Neural cell (in vitro differentiated cells): ENCODE measurements at regions not wholly inside any gene's neighbourhood (a gene's known extent, or its start where the extent isn't known, plus 50 kb on each side); places are given as distances from the start of the nearest gene placed in this dataset.

Experiments
- H2AFZ ChIP-seq: fragments of 200-600, 300-800 bp; sonication (generic), shearing (Covaris generic); 2 replicates; pipeline ENCODE4 v1.6.0; 2014; ENCODE audit warnings: low read depth, mild to moderate bottlenecking, antibody characterized with exemption, low read length, moderate library complexity
- H3F3A ChIP-seq: fragments of 200-600 bp; shearing (Covaris generic); 2 replicates; pipeline ENCODE4 v1.6.1; 2016; ENCODE audit warnings: mild to moderate bottlenecking, moderate library complexity, mixed read lengths, antibody characterized with exemption, low read length; ENCODE audit not compliant: insufficient read depth, poor library complexity, severe bottlenecking
- H3K27ac ChIP-seq: fragments of 200-600, 300-800 bp; sonication (generic), shearing (Covaris generic); 2 replicates; pipeline ENCODE4 v1.5.1; 2014; ENCODE audit warnings: mild to moderate bottlenecking, low read length, moderate library complexity
- H3K27me3 ChIP-seq: fragments of 300-800, 200-600 bp; sonication (generic), shearing (Covaris generic); 2 replicates; pipeline ENCODE4 v1.6.0; 2014; ENCODE audit warnings: mild to moderate bottlenecking, low read depth, low read length, moderate library complexity; ENCODE audit not compliant: insufficient read depth
- H3K36me3 ChIP-seq: fragments of 300-800, 200-600 bp; sonication (generic), shearing (Covaris generic); 2 replicates; pipeline ENCODE4 v1.5.1; 2014; ENCODE audit warnings: mild to moderate bottlenecking, antibody characterized with exemption, low read length, moderate library complexity; ENCODE audit not compliant: insufficient read depth
- H3K4me2 ChIP-seq: fragments of 300-800, 200-600 bp; sonication (generic), shearing (Covaris generic); 2 replicates; pipeline ENCODE4 v1.6.0; 2014; ENCODE audit warnings: mild to moderate bottlenecking, low read length
- H3K4me3 ChIP-seq: fragments of 300-800, 200-600 bp; sonication (generic), shearing (Covaris generic); 2 replicates; pipeline ENCODE4 v1.5.1; 2014; ENCODE audit warnings: mild to moderate bottlenecking, low read length, moderate library complexity
- H3K79me2 ChIP-seq: fragments of 200-600 bp; shearing (Covaris generic); replicated peaks from 2 replicates; pipeline ENCODE4 v1.6.0; 2014; ENCODE audit warnings: mild to moderate bottlenecking, low read length, moderate library complexity; ENCODE audit not compliant: insufficient read depth
- H3K9ac ChIP-seq: fragments of 300-800, 200-600 bp; sonication (generic), shearing (Covaris generic); 2 replicates; pipeline ENCODE4 v1.6.1; 2016; ENCODE audit warnings: mild to moderate bottlenecking, low read length, mixed read lengths
- H3K9me2 ChIP-seq: fragments of 200-600 bp; shearing (Covaris generic); 2 replicates; pipeline ENCODE4 v1.6.1; 2016; ENCODE audit warnings: mild to moderate bottlenecking, low read length, mixed read lengths; ENCODE audit not compliant: insufficient read depth
- H3K9me3 ChIP-seq: fragments of 200-600, 300-800 bp; sonication (generic), shearing (Covaris generic); 2 replicates; pipeline ENCODE4 v1.6.1; 2016; ENCODE audit warnings: mild to moderate bottlenecking, mixed run types, low read length, moderate library complexity, mixed read lengths
- H4K20me1 ChIP-seq: fragments of 200-600 bp; shearing (Covaris generic); 2 replicates; pipeline ENCODE4 v1.6.1; 2016; ENCODE audit warnings: mild to moderate bottlenecking, mixed run types; ENCODE audit not compliant: insufficient read depth
- EP300 ChIP-seq: fragments of 450-650 bp; conservative IDR thresholded peaks from 2 replicates; pipeline ENCODE4 v1.6.1; 2014; ENCODE audit warnings: antibody characterized with exemption, mild to moderate bottlenecking, moderate library complexity; ENCODE audit not compliant: poor library complexity, severe bottlenecking
- MXI1 ChIP-seq: fragments of 450-650 bp; conservative IDR thresholded peaks from 2 replicates; pipeline ENCODE4 v1.6.1; 2014; ENCODE audit warnings: antibody characterized with exemption, mild to moderate bottlenecking; ENCODE audit not compliant: poor library complexity, severe bottlenecking
- POLR2AphosphoS5 ChIP-seq: IDR thresholded peaks from 2 replicates; pipeline ENCODE4 v1.6.1; 2012
- RAD21 ChIP-seq: fragments of 450-650 bp; conservative IDR thresholded peaks from 2 replicates; pipeline ENCODE4 v1.6.1; 2014; ENCODE audit warnings: antibody characterized with exemption, mild to moderate bottlenecking, moderate library complexity
- SMC3 ChIP-seq: fragments of 450-650 bp; conservative IDR thresholded peaks from 2 replicates; pipeline ENCODE4 v1.6.1; 2014; ENCODE audit warnings: antibody characterized with exemption, mild to moderate bottlenecking, moderate library complexity; ENCODE audit not compliant: poor library complexity
- TAF1 ChIP-seq: IDR thresholded peaks from 2 replicates; pipeline ENCODE4 v1.6.1; 2012; ENCODE audit warnings: low read depth
- TF ChIP-seq, protein P1 (sequence below): IDR thresholded peaks from 2 replicates; pipeline ENCODE4 v1.6.1; 2012; ENCODE audit warnings: borderline replicate concordance

DNA sequence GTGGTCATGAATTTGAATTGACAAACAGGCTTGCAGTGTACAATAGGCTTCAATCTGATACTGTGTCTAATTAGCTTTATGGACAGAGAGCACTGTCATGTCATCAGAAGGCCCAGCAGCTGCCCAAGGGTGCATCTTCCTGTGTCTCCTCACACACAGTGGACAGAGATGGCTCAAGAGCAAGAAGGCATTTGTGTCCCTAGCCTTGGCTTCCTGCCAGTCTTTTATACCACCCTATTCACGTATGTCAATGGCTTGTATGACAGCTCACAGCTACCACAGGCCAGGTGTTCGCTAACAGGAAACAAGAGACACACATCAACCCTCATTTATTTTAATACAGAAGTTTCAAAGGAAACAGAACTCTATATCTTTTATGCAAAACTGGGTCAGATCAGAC is 874.0 kb upstream of the AGA start:
- no peak overlapping the region for H3K4me3 ChIP-seq
- H3K9me2 ChIP-seq: no peaks in the 10 kb centered on the region
- H2AFZ ChIP-seq: no peak overlapping the region
- no peaks in the 10 kb centered on the region for H3K36me3 ChIP-seq
- H3K9me3 ChIP-seq: peaks cover 13% of the 10 kb centered on the region
- H3K79me2 ChIP-seq: no peaks in the 10 kb centered on the region
- no peak overlapping the region for H3K4me2 ChIP-seq
- no peaks in the 10 kb centered on the region for H4K20me1 ChIP-seq
- no peak for TF ChIP-seq EP300
- TF ChIP-seq TAF1: no peak
- TF ChIP-seq, protein P1, sequence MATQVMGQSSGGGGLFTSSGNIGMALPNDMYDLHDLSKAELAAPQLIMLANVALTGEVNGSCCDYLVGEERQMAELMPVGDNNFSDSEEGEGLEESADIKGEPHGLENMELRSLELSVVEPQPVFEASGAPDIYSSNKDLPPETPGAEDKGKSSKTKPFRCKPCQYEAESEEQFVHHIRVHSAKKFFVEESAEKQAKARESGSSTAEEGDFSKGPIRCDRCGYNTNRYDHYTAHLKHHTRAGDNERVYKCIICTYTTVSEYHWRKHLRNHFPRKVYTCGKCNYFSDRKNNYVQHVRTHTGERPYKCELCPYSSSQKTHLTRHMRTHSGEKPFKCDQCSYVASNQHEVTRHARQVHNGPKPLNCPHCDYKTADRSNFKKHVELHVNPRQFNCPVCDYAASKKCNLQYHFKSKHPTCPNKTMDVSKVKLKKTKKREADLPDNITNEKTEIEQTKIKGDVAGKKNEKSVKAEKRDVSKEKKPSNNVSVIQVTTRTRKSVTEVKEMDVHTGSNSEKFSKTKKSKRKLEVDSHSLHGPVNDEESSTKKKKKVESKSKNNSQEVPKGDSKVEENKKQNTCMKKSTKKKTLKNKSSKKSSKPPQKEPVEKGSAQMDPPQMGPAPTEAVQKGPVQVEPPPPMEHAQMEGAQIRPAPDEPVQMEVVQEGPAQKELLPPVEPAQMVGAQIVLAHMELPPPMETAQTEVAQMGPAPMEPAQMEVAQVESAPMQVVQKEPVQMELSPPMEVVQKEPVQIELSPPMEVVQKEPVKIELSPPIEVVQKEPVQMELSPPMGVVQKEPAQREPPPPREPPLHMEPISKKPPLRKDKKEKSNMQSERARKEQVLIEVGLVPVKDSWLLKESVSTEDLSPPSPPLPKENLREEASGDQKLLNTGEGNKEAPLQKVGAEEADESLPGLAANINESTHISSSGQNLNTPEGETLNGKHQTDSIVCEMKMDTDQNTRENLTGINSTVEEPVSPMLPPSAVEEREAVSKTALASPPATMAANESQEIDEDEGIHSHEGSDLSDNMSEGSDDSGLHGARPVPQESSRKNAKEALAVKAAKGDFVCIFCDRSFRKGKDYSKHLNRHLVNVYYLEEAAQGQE: no peak
- no peak for TF ChIP-seq MXI1
- no peaks in the 10 kb centered on the region for H3K27me3 ChIP-seq
- no peak overlapping the region for H3K27ac ChIP-seq
- H3K9ac ChIP-seq: no peak overlapping the region
- no peaks in the 10 kb centered on the region for H3F3A ChIP-seq

DNA sequence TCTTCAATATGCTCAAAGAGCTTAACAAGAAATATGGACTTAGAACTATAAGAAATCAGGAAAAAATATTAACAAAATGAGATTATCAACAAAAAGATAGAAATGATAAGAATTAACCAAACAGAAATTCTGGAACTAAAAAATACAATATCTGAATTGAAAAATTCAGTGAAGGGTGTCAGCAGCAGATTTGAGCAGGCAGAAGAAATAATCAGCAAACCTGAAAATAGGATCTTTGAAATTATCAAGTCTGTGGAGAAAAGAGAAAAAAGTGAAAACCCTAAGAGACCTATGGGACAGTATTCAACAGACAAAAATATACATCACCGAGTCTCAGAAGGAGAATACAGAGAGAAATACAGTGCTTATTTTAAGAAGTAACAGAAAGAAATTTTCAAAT is 877.8 kb upstream of the AGA start:
- Histone ChIP-seq H2AFZ (no peak overlapping the region), H3K4me3 (no peak overlapping the region), H3K27me3 (no peaks in the 10 kb centered on the region), H3K79me2 (no peaks in the 10 kb centered on the region), H3K4me2 (no peak overlapping the region), H3K9ac (no peak overlapping the region), H3F3A (no peaks in the 10 kb centered on the region), H4K20me1 (no peaks in the 10 kb centered on the region), H3K9me3 (peaks cover 15% of the 10 kb centered on the region), H3K9me2 (no peaks in the 10 kb centered on the region), H3K27ac (no peak overlapping the region), H3K36me3 (no peaks in the 10 kb centered on the region)
- no peak for TF ChIP-seq SMC3
- TF ChIP-seq EP300: no peak
- no peak for TF ChIP-seq RAD21
- no peak for TF ChIP-seq POLR2AphosphoS5
- TF ChIP-seq, protein P1: no peak
